Epithelial cell of proximal tubule (primary cell): ENCODE measurements at regions not wholly inside any gene's neighbourhood (a gene's known extent, or its start where the extent isn't known, plus 50 kb on each side); places are given as distances from the start of the nearest gene placed in this dataset.

ENCODE experiments used
- DNase-seq: peaks from one replicate; pipeline ENCODE4 v3.0.0-alpha.2; 2011; ENCODE audit warnings: low read depth
- H3K4me3 ChIP-seq: 2 replicates; pipeline ENCODE4 v1.5.1; 2011; ENCODE audit warnings: low read depth, mild to moderate bottlenecking, low read length
- TF ChIP-seq, protein P1 (sequence below): conservative IDR thresholded peaks from 2 replicates; pipeline ENCODE4 v1.5.1; 2012; ENCODE audit warnings: low read depth, mild to moderate bottlenecking, low read length

- TF ChIP-seq, protein P1, sequence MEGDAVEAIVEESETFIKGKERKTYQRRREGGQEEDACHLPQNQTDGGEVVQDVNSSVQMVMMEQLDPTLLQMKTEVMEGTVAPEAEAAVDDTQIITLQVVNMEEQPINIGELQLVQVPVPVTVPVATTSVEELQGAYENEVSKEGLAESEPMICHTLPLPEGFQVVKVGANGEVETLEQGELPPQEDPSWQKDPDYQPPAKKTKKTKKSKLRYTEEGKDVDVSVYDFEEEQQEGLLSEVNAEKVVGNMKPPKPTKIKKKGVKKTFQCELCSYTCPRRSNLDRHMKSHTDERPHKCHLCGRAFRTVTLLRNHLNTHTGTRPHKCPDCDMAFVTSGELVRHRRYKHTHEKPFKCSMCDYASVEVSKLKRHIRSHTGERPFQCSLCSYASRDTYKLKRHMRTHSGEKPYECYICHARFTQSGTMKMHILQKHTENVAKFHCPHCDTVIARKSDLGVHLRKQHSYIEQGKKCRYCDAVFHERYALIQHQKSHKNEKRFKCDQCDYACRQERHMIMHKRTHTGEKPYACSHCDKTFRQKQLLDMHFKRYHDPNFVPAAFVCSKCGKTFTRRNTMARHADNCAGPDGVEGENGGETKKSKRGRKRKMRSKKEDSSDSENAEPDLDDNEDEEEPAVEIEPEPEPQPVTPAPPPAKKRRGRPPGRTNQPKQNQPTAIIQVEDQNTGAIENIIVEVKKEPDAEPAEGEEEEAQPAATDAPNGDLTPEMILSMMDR: no peak
- no peak overlapping the region for H3K4me3 ChIP-seq
- no peak for DNase-seq
Measured at GRCh38 chr17:72068643-72069042, 52.2 kb upstream of the SOX9 start.

- TF ChIP-seq, protein P1: no peak
- H3K4me3 ChIP-seq: no peak overlapping the region
- DNase-seq: no peak
Measured at GRCh38 chr17:72069586-72070202, 51.1 kb upstream of the SOX9 start.
